ENCODE measurements at regions not wholly inside any gene's neighbourhood (a gene's known extent, or its start where the extent isn't known, plus 50 kb on each side); places are given as distances from the start of the nearest gene placed in this dataset.

DNA sequence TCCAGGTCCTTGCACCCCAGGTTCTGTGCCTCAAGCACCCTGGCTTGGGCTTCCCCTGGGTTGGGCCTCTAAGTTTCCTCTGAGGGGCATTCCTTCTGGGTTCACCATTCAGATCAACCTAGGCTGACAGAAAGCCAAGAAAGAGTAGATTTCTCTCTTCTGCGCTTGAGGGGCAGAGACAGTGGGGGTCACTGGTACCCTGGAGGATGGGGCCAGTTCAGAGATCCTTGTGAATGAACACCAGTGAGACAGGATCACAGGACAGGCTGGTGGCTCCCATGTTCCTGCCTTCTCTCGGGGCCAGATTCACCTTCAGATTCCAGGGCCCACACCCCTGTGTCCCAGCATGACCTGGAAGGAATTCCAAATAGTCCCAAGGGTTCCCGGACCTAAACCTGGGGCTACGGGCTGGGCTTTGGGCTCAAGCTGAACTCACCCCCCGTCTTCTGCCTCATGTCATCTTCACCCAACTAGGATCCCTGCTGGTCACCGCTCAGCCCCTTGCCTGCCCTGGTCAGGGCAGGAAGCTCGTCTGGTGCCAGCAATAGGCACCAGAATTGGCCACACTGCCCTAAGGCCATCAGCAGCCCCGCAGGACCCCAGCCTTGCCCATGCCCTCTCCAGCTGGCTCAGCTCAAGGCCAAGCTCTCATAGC, 91.8 kb upstream of the MVB12B start:
- H3K9ac ChIP-seq: no peak overlapping the region
- H3K4me3 ChIP-seq (IDR thresholded peaks at IDR 0.05; ENCODE audit: insufficient read depth, low read depth, low read length): no peak overlapping the region
- H3K27me3 ChIP-seq (ENCODE audit: insufficient read depth, low read depth): no peaks in the 10 kb centered on the region
- no peaks in the 10 kb centered on the region for H3K79me2 ChIP-seq (ENCODE audit: insufficient read depth, low read depth)
- no peak overlapping the region for H3K4me2 ChIP-seq
- TF ChIP-seq CTCF (conservative IDR thresholded peaks at IDR 0.05; ENCODE audit: low read depth, low read length): no peak
- no peaks in the 10 kb centered on the region for H3K36me3 ChIP-seq (ENCODE audit: insufficient read depth)
- H3K27ac ChIP-seq: no peak overlapping the region
- H2AFZ ChIP-seq (ENCODE audit: low read depth): no peak overlapping the region
- no peaks in the 10 kb centered on the region for H3K4me1 ChIP-seq (ENCODE audit: low read depth, poor library complexity, severe bottlenecking)
- no peaks in the 10 kb centered on the region for H4K20me1 ChIP-seq (ENCODE audit: insufficient read depth)

DNA sequence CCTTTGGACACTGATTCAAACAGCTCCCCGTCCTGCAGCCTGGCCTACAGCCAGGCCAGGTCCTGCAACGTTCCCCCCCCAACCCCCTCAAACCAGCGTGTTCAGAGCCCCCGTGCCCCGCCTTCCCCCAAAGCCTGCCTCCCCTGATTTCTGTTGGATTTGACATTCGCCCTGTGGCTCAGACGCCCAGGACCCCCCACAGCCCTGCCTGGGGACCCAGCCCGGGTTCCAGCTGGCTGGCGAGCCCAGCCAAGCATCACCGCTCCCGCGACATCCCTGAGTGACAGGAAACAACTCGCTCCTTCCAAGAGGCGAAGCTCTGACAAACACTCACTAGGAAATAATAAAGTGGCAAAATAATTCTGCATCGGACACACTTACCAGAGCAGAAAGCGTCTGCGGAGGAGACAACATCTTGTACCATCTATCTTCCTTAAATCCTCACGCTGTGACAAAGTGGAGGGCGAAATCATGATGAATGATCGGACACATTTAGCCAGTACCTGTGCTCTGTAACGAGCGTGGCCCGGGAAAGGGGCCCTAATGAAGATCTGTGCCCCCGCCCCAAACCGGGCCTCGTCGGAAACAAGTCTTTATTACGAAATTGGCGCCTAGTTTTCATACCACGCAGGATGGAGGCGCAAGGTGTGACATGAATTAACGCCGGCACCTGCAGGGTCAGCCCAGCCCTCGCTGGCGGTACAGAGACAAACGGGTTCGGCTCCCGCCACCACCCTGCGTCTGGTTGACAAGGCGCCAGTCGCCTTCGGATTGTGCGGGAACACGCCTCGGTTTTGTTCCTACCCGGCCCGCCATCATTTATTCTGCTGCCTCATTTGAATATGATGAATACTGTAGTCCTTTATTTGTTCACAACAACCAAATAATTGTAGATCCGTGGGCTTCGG, 91.0 kb upstream of the MVB12B start:
- no peak overlapping the region for H3K4me3 ChIP-seq (IDR thresholded peaks at IDR 0.05; ENCODE audit: insufficient read depth, low read depth, low read length)
- no peaks in the 10 kb centered on the region for H3K36me3 ChIP-seq (ENCODE audit: insufficient read depth)
- H3K79me2 ChIP-seq (ENCODE audit: insufficient read depth, low read depth): no peaks in the 10 kb centered on the region
- no peak overlapping the region for H3K27ac ChIP-seq
- no peaks in the 10 kb centered on the region for H4K20me1 ChIP-seq (ENCODE audit: insufficient read depth)
- no peak for TF ChIP-seq CTCF (conservative IDR thresholded peaks at IDR 0.05; ENCODE audit: low read depth, low read length)
- H3K4me2 ChIP-seq: no peak overlapping the region
- H2AFZ ChIP-seq (ENCODE audit: low read depth): no peak overlapping the region
- H3K27me3 ChIP-seq (ENCODE audit: insufficient read depth, low read depth): no peaks in the 10 kb centered on the region
- H3K9ac ChIP-seq: no peak overlapping the region
- H3K4me1 ChIP-seq (ENCODE audit: low read depth, poor library complexity, severe bottlenecking): no peaks in the 10 kb centered on the region

- Histone ChIP-seq H2AFZ (ENCODE audit: low read depth) (no peak overlapping the region), H3K79me2 (ENCODE audit: insufficient read depth, low read depth) (no peaks in the 10 kb centered on the region), H3K9ac (no peak overlapping the region), H3K27me3 (ENCODE audit: insufficient read depth, low read depth) (no peaks in the 10 kb centered on the region), H3K4me3 (IDR thresholded peaks at IDR 0.05; ENCODE audit: insufficient read depth, low read depth, low read length) (no peak overlapping the region), H3K4me2 (no peak overlapping the region), H4K20me1 (ENCODE audit: insufficient read depth) (no peaks in the 10 kb centered on the region), H3K36me3 (ENCODE audit: insufficient read depth) (no peaks in the 10 kb centered on the region), H3K27ac (no peak overlapping the region), H3K4me1 (ENCODE audit: low read depth, poor library complexity, severe bottlenecking) (no peaks in the 10 kb centered on the region)
- no peak for TF ChIP-seq CTCF (conservative IDR thresholded peaks at IDR 0.05; ENCODE audit: low read depth, low read length)
These were observed 90.4 kb upstream of the MVB12B start for GRCh38 chr9:126236273-126236672.

DNA sequence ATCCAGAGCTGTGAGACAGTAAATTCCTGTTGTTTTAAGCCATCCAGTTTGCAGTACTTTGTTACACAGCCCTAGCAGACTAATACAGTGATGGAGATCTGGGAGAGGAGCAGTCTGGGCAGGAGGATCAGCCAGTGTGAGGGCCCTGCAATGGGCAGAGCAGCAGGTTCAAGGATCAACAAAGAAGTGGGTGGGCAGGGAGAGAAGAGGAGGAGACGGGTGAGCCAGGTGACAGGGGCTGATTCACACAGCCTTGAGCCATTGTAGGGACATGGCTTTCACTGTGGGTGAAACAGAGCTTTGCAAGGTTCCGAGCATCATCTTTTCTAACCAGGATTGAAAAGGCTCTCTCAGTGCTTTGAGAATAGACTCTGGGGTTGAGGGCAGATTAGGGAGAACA, 88.2 kb upstream of the MVB12B start:
- Histone ChIP-seq H3K27ac (no peak overlapping the region), H3K9ac (no peak overlapping the region), H4K20me1 (ENCODE audit: insufficient read depth) (no peaks in the 10 kb centered on the region), H3K4me2 (no peak overlapping the region), H3K4me1 (ENCODE audit: low read depth, poor library complexity, severe bottlenecking) (no peaks in the 10 kb centered on the region), H3K27me3 (ENCODE audit: insufficient read depth, low read depth) (no peaks in the 10 kb centered on the region), H3K36me3 (ENCODE audit: insufficient read depth) (no peaks in the 10 kb centered on the region), H3K79me2 (ENCODE audit: insufficient read depth, low read depth) (no peaks in the 10 kb centered on the region), H2AFZ (ENCODE audit: low read depth) (no peak overlapping the region), H3K4me3 (IDR thresholded peaks at IDR 0.05; ENCODE audit: insufficient read depth, low read depth, low read length) (no peak overlapping the region)
- no peak for TF ChIP-seq CTCF (conservative IDR thresholded peaks at IDR 0.05; ENCODE audit: low read depth, low read length)
